D721Med (cell line): ENCODE measurements at regions not wholly inside any gene's neighbourhood (a gene's known extent, or its start where the extent isn't known, plus 50 kb on each side); places are given as distances from the start of the nearest gene placed in this dataset.
"Not testable (repeated sequence)": the region's sequence is repeated elsewhere in the genome, so short reads cannot be mapped to it uniquely, and the experiment has no call there.

Experiments
- DNase-seq: peaks from one replicate; pipeline ENCODE4 v3.0.0; 2011; ENCODE audit warnings: low spot score; ENCODE audit not compliant: insufficient read length
- FAIRE-seq: peaks from 2 replicates; lab custom pipeline; 2011; peaks lifted over from hg19 to GRCh38; lab: Jason Lieb, UNC
- TF ChIP-seq, protein P1 (sequence below): IDR thresholded peaks from 2 replicates; pipeline ENCODE4 v1.5.1; 2012; ENCODE audit warnings: mild to moderate bottlenecking, control low read depth; ENCODE audit not compliant: insufficient read depth; ENCODE audit errors: missing control alignments

GRCh38 chr22:22733881-22734373, 89.5 kb downstream of the GGTLC2 start:
- TF ChIP-seq, protein P1, sequence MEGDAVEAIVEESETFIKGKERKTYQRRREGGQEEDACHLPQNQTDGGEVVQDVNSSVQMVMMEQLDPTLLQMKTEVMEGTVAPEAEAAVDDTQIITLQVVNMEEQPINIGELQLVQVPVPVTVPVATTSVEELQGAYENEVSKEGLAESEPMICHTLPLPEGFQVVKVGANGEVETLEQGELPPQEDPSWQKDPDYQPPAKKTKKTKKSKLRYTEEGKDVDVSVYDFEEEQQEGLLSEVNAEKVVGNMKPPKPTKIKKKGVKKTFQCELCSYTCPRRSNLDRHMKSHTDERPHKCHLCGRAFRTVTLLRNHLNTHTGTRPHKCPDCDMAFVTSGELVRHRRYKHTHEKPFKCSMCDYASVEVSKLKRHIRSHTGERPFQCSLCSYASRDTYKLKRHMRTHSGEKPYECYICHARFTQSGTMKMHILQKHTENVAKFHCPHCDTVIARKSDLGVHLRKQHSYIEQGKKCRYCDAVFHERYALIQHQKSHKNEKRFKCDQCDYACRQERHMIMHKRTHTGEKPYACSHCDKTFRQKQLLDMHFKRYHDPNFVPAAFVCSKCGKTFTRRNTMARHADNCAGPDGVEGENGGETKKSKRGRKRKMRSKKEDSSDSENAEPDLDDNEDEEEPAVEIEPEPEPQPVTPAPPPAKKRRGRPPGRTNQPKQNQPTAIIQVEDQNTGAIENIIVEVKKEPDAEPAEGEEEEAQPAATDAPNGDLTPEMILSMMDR: no peak
- no peak for DNase-seq
- no peak for FAIRE-seq

DNA sequence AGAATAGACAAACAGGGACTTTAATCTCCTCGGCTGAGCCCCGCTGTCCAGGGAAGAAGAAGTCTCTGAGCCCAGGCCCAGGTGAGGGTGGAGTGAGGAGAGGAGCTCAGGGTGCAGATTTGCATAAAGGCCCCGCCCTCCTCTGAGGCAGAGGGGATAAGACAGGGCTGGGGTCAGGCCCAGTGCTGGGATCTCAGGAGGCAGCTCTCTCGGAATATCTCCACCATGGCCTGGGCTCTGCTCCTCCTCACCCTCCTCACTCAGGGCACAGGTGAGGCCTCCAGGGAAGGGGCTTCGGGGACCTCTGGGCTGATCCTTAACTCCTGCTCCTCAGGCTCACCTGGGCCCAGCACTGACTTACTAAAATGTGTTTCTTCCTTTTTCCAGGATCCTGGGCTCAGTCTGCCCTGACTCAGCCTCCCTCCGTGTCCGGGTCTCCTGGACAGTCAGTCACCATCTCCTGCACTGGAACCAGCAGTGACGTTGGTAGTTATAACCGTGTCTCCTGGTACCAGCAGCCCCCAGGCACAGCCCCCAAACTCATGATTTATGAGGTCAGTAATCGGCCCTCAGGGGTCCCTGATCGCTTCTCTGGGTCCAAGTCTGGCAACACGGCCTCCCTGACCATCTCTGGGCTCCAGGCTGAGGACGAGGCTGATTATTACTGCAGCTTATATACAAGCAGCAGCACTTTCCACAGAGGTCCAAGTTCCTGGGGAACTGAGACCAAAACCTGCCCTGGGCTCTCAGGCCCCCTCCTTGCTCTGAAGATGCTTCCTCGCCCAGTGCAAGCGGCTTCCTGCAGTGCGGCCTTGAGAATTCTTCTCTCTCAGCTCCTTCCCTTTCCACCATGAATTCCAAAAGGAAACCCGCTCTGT, 90.2 kb downstream of the GGTLC2 start:
- not testable (repeated sequence) for DNase-seq, FAIRE-seq

DNA sequence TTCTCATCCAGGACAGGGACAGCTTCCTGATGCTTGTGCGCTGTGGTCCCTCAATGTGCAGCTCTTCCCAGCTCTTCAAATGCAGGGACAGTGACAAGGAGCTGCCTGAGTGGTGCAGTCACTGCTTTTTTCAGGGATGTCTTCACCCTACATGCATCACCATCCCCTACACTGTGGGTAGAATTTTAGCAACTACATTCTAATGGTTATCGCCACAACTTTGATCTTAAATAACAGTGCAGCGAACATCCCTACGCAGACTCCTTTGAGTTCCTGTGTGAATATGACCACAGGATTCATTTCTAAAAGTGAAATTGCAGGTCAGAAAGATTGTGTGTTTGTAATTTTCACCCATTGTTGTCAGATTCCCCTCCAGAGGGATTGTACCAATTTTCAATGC, 90.9 kb downstream of the GGTLC2 start:
- not testable (repeated sequence) for DNase-seq, FAIRE-seq

GRCh38 chr22:22735695-22736611, 91.5 kb downstream of the GGTLC2 start:
- TF ChIP-seq, protein P1: no peak
- FAIRE-seq (no peak), DNase-seq (no peak)

DNA sequence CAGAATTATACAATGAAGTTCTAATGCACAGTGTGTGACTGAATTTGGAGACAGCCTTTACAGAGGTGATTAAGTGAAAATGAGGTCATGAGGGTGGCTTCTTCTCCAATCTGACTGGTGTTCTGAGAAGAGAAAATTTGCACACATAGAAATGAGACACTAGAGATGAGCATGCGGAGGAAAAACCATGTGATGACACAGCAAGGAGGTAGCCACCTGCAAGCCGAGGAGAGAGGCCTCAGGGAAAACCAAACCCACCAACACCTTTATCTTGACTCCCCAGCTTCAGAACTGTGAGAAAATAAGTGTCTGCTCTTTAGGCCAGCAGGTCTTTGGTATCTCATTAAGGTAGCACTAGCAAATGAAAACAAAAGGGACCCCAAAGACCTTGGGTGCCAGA, 93.2 kb downstream of the GGTLC2 start:
- no peak for DNase-seq
- FAIRE-seq: no peak
- TF ChIP-seq, protein P1: no peak

GRCh38 chr22:22738959-22739585, 94.7 kb downstream of the GGTLC2 start:
- TF ChIP-seq, protein P1: no peak
- DNase-seq (no peak), FAIRE-seq (no peak)

GRCh38 chr22:22740560-22741276, 96.3 kb downstream of the GGTLC2 start:
- FAIRE-seq: no peak
- no peak for DNase-seq
- TF ChIP-seq, protein P1: no peak
